PC-9 (cell line): ENCODE measurements at regions not wholly inside any gene's neighbourhood (a gene's known extent, or its start where the extent isn't known, plus 50 kb on each side); places are given as distances from the start of the nearest gene placed in this dataset.

Experiments
- CTCF ChIP-seq: fragments of 200-600 bp; sonication (generic); conservative IDR thresholded peaks from 2 replicates; pipeline ENCODE4 v1.6.1; 2017; ENCODE audit warnings: mixed run types, antibody characterized with exemption, mild to moderate bottlenecking, moderate library complexity
- EZH2 ChIP-seq: fragments of 200-600 bp; sonication (generic); IDR thresholded peaks from 2 replicates; pipeline ENCODE4 v1.8.0; 2017; ENCODE audit warnings: antibody characterized with exemption, low read depth

GRCh38 chr16:26382586-26382985 lies 684.1 kb upstream of the C16orf82 start:
- no peak for TF ChIP-seq CTCF
- TF ChIP-seq EZH2, result no peak
